IMR-90 (cell line): ENCODE measurements at regions not wholly inside any gene's neighbourhood (a gene's known extent, or its start where the extent isn't known, plus 50 kb on each side); places are given as distances from the start of the nearest gene placed in this dataset.

Source experiments
- ATAC-seq: fragments of 200-7000 bp; cut with Tn5 transposase; 2 replicates; pipeline ENCODE4 v1.9.1; 2020; ENCODE audit warnings: low read depth, mild to moderate bottlenecking, moderate library complexity
- BruUV-seq: library from RNA; stranded (reverse); fragments of 400-500 nt; replicated peaks from 2 replicates; lab custom pipeline; 2021; lab: Mats Ljungman, UMichigan
- CTCF ChIA-PET: fragments of 300-600 bp; formaldehyde crosslinking; extraction: SDS; loops from one replicate; lab custom pipeline; 2021; ENCODE audit warnings: antibody characterized with exemption; lab: Yijun Ruan, JAX
- POLR2A ChIA-PET: fragments of 300-600 bp; sonication (Branson Sonifier 250); formaldehyde crosslinking; loops from one replicate; lab custom pipeline; 2022; ENCODE audit warnings: antibody characterized with exemption; ENCODE audit not compliant: unreplicated experiment; lab: Charles Lee
- DNase-seq: peaks from one replicate; pipeline ENCODE4 v3.0.0; 2013
- H2AFZ ChIP-seq: replicated peaks from 2 replicates; pipeline ENCODE3; 2013; ENCODE audit warnings: low read length, mild to moderate bottlenecking; ENCODE audit not compliant: poor library complexity
- H2AK5ac ChIP-seq: 2 replicates; pipeline ENCODE4 v1.6.1; 2013; ENCODE audit warnings: low read depth, low read length, inconsistent platforms
- H2AK9ac ChIP-seq: replicated peaks from 2 replicates; pipeline ENCODE3; 2013; ENCODE audit warnings: mild to moderate bottlenecking, low read depth, low read length, moderate library complexity; ENCODE audit not compliant: poor library complexity
- H2BK120ac ChIP-seq: 2 replicates; pipeline ENCODE4 v1.6.1; 2013; ENCODE audit warnings: low read depth, low read length, inconsistent platforms
- H2BK15ac ChIP-seq: 3 replicates; pipeline ENCODE4 v1.6.1; 2013; ENCODE audit warnings: low read depth, low read length, inconsistent platforms
- H2BK20ac ChIP-seq: 2 replicates; pipeline ENCODE4 v1.6.1; 2013; ENCODE audit warnings: low read depth, mild to moderate bottlenecking, inconsistent platforms, low read length, moderate library complexity
- H2BK5ac ChIP-seq: 2 replicates; pipeline ENCODE4 v1.6.1; 2013; ENCODE audit warnings: mild to moderate bottlenecking, low read depth, low read length, inconsistent platforms; ENCODE audit not compliant: poor library complexity, severe bottlenecking
- H3K14ac ChIP-seq: replicated peaks from 2 replicates; pipeline ENCODE4 v1.6.1; 2013; ENCODE audit warnings: low read depth, low read length, inconsistent platforms
- H3K18ac ChIP-seq: 2 replicates; pipeline ENCODE4 v1.6.1; 2013; ENCODE audit warnings: low read depth, low read length, control low read depth
- H3K23ac ChIP-seq: 2 replicates; pipeline ENCODE4 v1.6.1; 2013; ENCODE audit warnings: low read depth, low read length, inconsistent platforms
- H3K27ac ChIP-seq: 2 replicates; pipeline ENCODE4 v1.5.1; 2013; ENCODE audit warnings: mild to moderate bottlenecking, control low read depth, low read length; ENCODE audit not compliant: insufficient read depth
- H3K27me3 ChIP-seq: 2 replicates; pipeline ENCODE4 v1.6.1; 2013; ENCODE audit warnings: low read length; ENCODE audit not compliant: control insufficient read depth, insufficient read depth
- H3K36me3 ChIP-seq: 2 replicates; pipeline ENCODE4 v1.6.1; 2013; ENCODE audit warnings: low read length, mixed read lengths; ENCODE audit not compliant: control insufficient read depth, insufficient read depth
- H3K4ac ChIP-seq: 2 replicates; pipeline ENCODE4 v1.6.1; 2013; ENCODE audit warnings: low read depth, low read length, inconsistent platforms
- H3K4me1 ChIP-seq: 2 replicates; pipeline ENCODE4 v1.6.1; 2013; ENCODE audit warnings: low read length, mixed read lengths; ENCODE audit not compliant: control insufficient read depth, insufficient read depth
- H3K4me2 ChIP-seq: 2 replicates; pipeline ENCODE4 v1.6.1; 2013; ENCODE audit warnings: low read depth, mild to moderate bottlenecking, control low read depth, low read length, moderate library complexity
- H3K4me3 ChIP-seq: 2 replicates; pipeline ENCODE4 v1.5.1; 2013; ENCODE audit warnings: low read depth, mild to moderate bottlenecking, control low read depth, low read length, moderate library complexity; ENCODE audit not compliant: insufficient read depth
- H3K56ac ChIP-seq: 2 replicates; pipeline ENCODE4 v1.6.1; 2013; ENCODE audit warnings: low read length, inconsistent platforms; ENCODE audit not compliant: insufficient read depth; ENCODE audit errors: extremely low read depth
- H3K79me1 ChIP-seq, 2 experiments: 2 replicates each; pipeline ENCODE4 v1.6.1; 2013; ENCODE audit warnings: low read length in 2 of 2, inconsistent platforms in 1 of 2, low read depth in 1 of 2
- H3K9ac ChIP-seq: 2 replicates; pipeline ENCODE4 v1.6.1; 2013; ENCODE audit warnings: low read depth, low read length, control low read depth
- H3K9me1 ChIP-seq: 2 replicates; pipeline ENCODE4 v1.6.1; 2013; ENCODE audit warnings: low read length, inconsistent platforms; ENCODE audit not compliant: insufficient read depth
- H3K9me3 ChIP-seq: 2 replicates; pipeline ENCODE4 v1.6.1; 2013; ENCODE audit warnings: low read length; ENCODE audit not compliant: control insufficient read depth, insufficient read depth
- H4K20me1 ChIP-seq: 2 replicates; pipeline ENCODE4 v1.6.1; 2013; ENCODE audit warnings: low read length, inconsistent platforms; ENCODE audit not compliant: insufficient read depth
- H4K5ac ChIP-seq: 2 replicates; pipeline ENCODE4 v1.6.1; 2013; ENCODE audit warnings: mild to moderate bottlenecking, low read depth, low read length, control low read depth
- H4K8ac ChIP-seq, 2 experiments: 2 replicates each; pipeline ENCODE4 v1.6.1; 2013; ENCODE audit warnings: low read depth in 2 of 2, low read length in 2 of 2, control low read depth in 1 of 2, inconsistent platforms in 1 of 2
- H4K91ac ChIP-seq: 2 replicates; pipeline ENCODE4 v1.6.1; 2013; ENCODE audit warnings: low read depth, low read length, inconsistent platforms; ENCODE audit not compliant: insufficient read depth
- BHLHE40 ChIP-seq: fragments of 150-350 bp; IDR thresholded peaks from 2 replicates; pipeline ENCODE4 v1.6.1; 2016; ENCODE audit warnings: mild to moderate bottlenecking, low read depth, low read length
- CEBPB ChIP-seq: IDR thresholded peaks from 2 replicates; pipeline ENCODE4 v1.6.1; 2012; ENCODE audit warnings: low read depth, low read length, improper control_type of control experiment
- CHD1 ChIP-seq: IDR thresholded peaks from 2 replicates; pipeline ENCODE4 v1.6.1; 2012; ENCODE audit warnings: low read depth, low read length, improper control_type of control experiment
- CTCF ChIP-seq: conservative IDR thresholded peaks from 2 replicates; pipeline ENCODE4 v1.5.1; 2012; ENCODE audit warnings: mild to moderate bottlenecking, low read depth, low read length, improper control_type of control experiment
- ELK1 ChIP-seq: fragments of 150-350 bp; IDR thresholded peaks from 2 replicates; pipeline ENCODE4 v1.6.1; 2016; ENCODE audit warnings: low read depth, mild to moderate bottlenecking, low read length, moderate library complexity, borderline replicate concordance
- FOS ChIP-seq: fragments of 150-350 bp; IDR thresholded peaks from 2 replicates; pipeline ENCODE4 v1.6.1; 2016; ENCODE audit warnings: low read depth, low read length
- MAFK ChIP-seq: IDR thresholded peaks from 2 replicates; pipeline ENCODE4 v1.6.1; 2012; ENCODE audit warnings: low read depth, low read length, improper control_type of control experiment
- MAZ ChIP-seq: IDR thresholded peaks from 2 replicates; pipeline ENCODE4 v1.6.1; 2012; ENCODE audit warnings: low read depth, mild to moderate bottlenecking, low read length, improper control_type of control experiment, moderate library complexity, borderline replicate concordance
- NFE2L2 ChIP-seq: fragments of 150-350 bp; IDR thresholded peaks from 2 replicates; pipeline ENCODE4 v1.6.1; 2016; ENCODE audit warnings: low read depth, mild to moderate bottlenecking, low read length
- POLR2A ChIP-seq: IDR thresholded peaks from 2 replicates; pipeline ENCODE4 v1.6.1; 2012; ENCODE audit warnings: mild to moderate bottlenecking, low read depth, low read length
- RAD21 ChIP-seq: IDR thresholded peaks from 2 replicates; pipeline ENCODE4 v1.6.1; 2012; ENCODE audit warnings: low read length, improper control_type of control experiment
- RCOR1 ChIP-seq: IDR thresholded peaks from 2 replicates; pipeline ENCODE4 v1.6.1; 2012; ENCODE audit warnings: mild to moderate bottlenecking, low read length, improper control_type of control experiment; ENCODE audit not compliant: insufficient replicate concordance
- RFX5 ChIP-seq: IDR thresholded peaks from 2 replicates; pipeline ENCODE4 v1.8.0; 2012; ENCODE audit warnings: low read depth, mild to moderate bottlenecking, low read length, moderate library complexity
- SMC3 ChIP-seq: fragments of 150-350 bp; IDR thresholded peaks from 2 replicates; pipeline ENCODE4 v1.6.1; 2016; ENCODE audit warnings: low read depth, mild to moderate bottlenecking, antibody characterized with exemption, low read length, moderate library complexity
- USF2 ChIP-seq: fragments of 150-350 bp; IDR thresholded peaks from 2 replicates; pipeline ENCODE4 v1.6.1; 2017; ENCODE audit warnings: mild to moderate bottlenecking, antibody characterized with exemption, low read length, low read depth
- whole genome bisulfite sequencing, 2 experiments: methylation state at CpG; one replicate each; pipeline versions ENCODE4 v1.1.5 to v1.1.7; 2013; ENCODE audit warnings: missing lambda C conversion rate in 2 of 2; ENCODE audit not compliant: insufficient read length in 1 of 2; ENCODE audit errors: extremely low coverage in 2 of 2; 5-methylcytosine and 5-hydroxymethylcytosine counted together
- dilution Hi-C: fragments of 300-500 bp; cut with HindIII; formaldehyde crosslinking; loops from one replicate; pipeline ENCODE4 v1.14.3; 2018; ENCODE audit warnings: low sequenced_read_pairs; ENCODE audit not compliant: unreplicated experiment
- in situ Hi-C: fragments of 300-500 bp; cut with MboI; formaldehyde crosslinking; loops from 3 replicates; pipeline ENCODE4 v1.14.3; 2019; ENCODE audit warnings: low sequenced_read_pairs, inconsistent platforms, mixed read lengths
- intact Hi-C: fragments of 100-400 bp; cut with micrococcal nuclease; formaldehyde crosslinking; loops from 2 replicates; pipeline ENCODE4 v1.10.0; 2022

GRCh38 chr22:27433585-27434190 is 367.9 kb downstream of the MN1 start:
- in situ Hi-C loops (no loop called here), intact Hi-C loops (no loop called here), dilution Hi-C loops (no loop called here)
- Histone ChIP-seq H2BK120ac (no peak overlapping the region), H3K4me3 (no peak overlapping the region), H3K18ac (no peak overlapping the region), H4K20me1 (no peaks in the 10 kb centered on the region), H3K4ac (no peak overlapping the region), H2AFZ (no peak overlapping the region), H3K79me1 (no peaks in the 10 kb centered on the region), H2BK5ac (no peak overlapping the region), H3K14ac (no peak overlapping the region), H3K27ac (no peak overlapping the region), H3K56ac (no peak overlapping the region), H2AK5ac (no peak overlapping the region), H4K8ac (no peak overlapping the region), H2BK15ac (no peak overlapping the region), H3K27me3 (peaks cover 22% of the 10 kb centered on the region), H3K23ac (no peak overlapping the region), H3K9me3 (peaks cover 12% of the 10 kb centered on the region), H3K4me2 (no peak overlapping the region), H2BK20ac (no peak overlapping the region), H4K91ac (no peak overlapping the region), H4K5ac (no peak overlapping the region), H2AK9ac (no peak overlapping the region), H3K36me3 (no peaks in the 10 kb centered on the region), H3K9me1 (no peaks in the 10 kb centered on the region), H3K4me1 (peaks cover 2% of the 10 kb centered on the region; the same call in 1 of the 2 replicates), H3K9ac (no peak overlapping the region)
- 76% methylated on average over 2 of the region's 10 CpGs; no CpG with 5 or more reads in 1 of the 2 experiments for WGBS, 2 experiments
- TF ChIP-seq USF2 = no peak
- TF ChIP-seq FOS = no peak
- no peak for TF ChIP-seq RAD21
- TF ChIP-seq ELK1 = no peak
- no peak for TF ChIP-seq MAFK
- no peak for TF ChIP-seq CEBPB
- TF ChIP-seq POLR2A = no peak
- no peak for TF ChIP-seq NFE2L2
- TF ChIP-seq SMC3 = no peak
- TF ChIP-seq CHD1 = no peak
- no peak for TF ChIP-seq MAZ
- TF ChIP-seq RCOR1 = no peak
- no peak for TF ChIP-seq RFX5
- TF ChIP-seq BHLHE40 = no peak
- no peak for TF ChIP-seq CTCF
- DNase-seq (peak; percentile 19), ATAC-seq (no peak)
- BruUV-seq = no TSS peak
- POLR2A ChIA-PET = no interaction called here
- CTCF ChIA-PET = no interaction called here
